OCI-LY1 (cell line): ENCODE measurements at regions not wholly inside any gene's neighbourhood (a gene's known extent, or its start where the extent isn't known, plus 50 kb on each side); places are given as distances from the start of the nearest gene placed in this dataset.

Experiments used
- H2AFZ ChIP-seq: fragments of 200-600 bp; sonication (generic), shearing (Covaris generic); 2 replicates; pipeline ENCODE4 v1.6.0; 2014; ENCODE audit warnings: antibody characterized with exemption, mild to moderate bottlenecking, low read length
- H3F3A ChIP-seq: fragments of 200-600 bp; sonication (generic), shearing (Covaris generic); 2 replicates; pipeline ENCODE4 v1.6.0; 2014; ENCODE audit warnings: mild to moderate bottlenecking, antibody characterized with exemption, low read length, moderate library complexity; ENCODE audit not compliant: insufficient read depth
- H3K27ac ChIP-seq: fragments of 200-600 bp; sonication (generic); 2 replicates; pipeline ENCODE4 v1.5.1; 2014; ENCODE audit warnings: low read length, mixed run types, mild to moderate bottlenecking, low read depth; ENCODE audit not compliant: poor library complexity, severe bottlenecking
- H3K27me3 ChIP-seq: fragments of 200-600 bp; sonication (generic); 2 replicates; pipeline ENCODE4 v1.6.0; 2014; ENCODE audit warnings: antibody characterized with exemption, mild to moderate bottlenecking, low read length, moderate library complexity; ENCODE audit not compliant: insufficient read depth
- H3K36me3 ChIP-seq: fragments of 200-600 bp; sonication (generic); 2 replicates; pipeline ENCODE4 v1.6.1; 2014; ENCODE audit warnings: mild to moderate bottlenecking, antibody characterized with exemption, low read length, moderate library complexity, mixed read lengths; ENCODE audit not compliant: insufficient read depth
- H3K4me1 ChIP-seq: fragments of 200-600 bp; sonication (generic); 2 replicates; pipeline ENCODE4 v1.5.1; 2014; ENCODE audit warnings: mild to moderate bottlenecking, low read length, moderate library complexity; ENCODE audit not compliant: insufficient read depth, severe bottlenecking
- H3K4me2 ChIP-seq: fragments of 200-600 bp; sonication (generic), shearing (Covaris generic); 2 replicates; pipeline ENCODE4 v1.6.1; 2014; ENCODE audit warnings: low read length
- H3K4me3 ChIP-seq: fragments of 200-600 bp; sonication (generic); 2 replicates; pipeline ENCODE4 v1.5.1; 2014; ENCODE audit warnings: low read length, low read depth, mild to moderate bottlenecking, mixed read lengths; ENCODE audit not compliant: poor library complexity, severe bottlenecking
- H3K79me2 ChIP-seq: fragments of 200-600 bp; shearing (Covaris generic); 2 replicates; pipeline ENCODE4 v1.6.1; 2016; ENCODE audit warnings: mixed run types, low read length, mixed read lengths; ENCODE audit not compliant: insufficient read depth
- H3K9ac ChIP-seq: fragments of 200-600 bp; sonication (generic), shearing (Covaris generic); 2 replicates; pipeline ENCODE4 v1.6.1; 2014; ENCODE audit warnings: mild to moderate bottlenecking, low read length, mixed read lengths
- H3K9me2 ChIP-seq: fragments of 200-600 bp; sonication (generic), shearing (Covaris generic); 2 replicates; pipeline ENCODE4 v1.6.1; 2014; ENCODE audit warnings: low read depth, mild to moderate bottlenecking, low read length, mixed read lengths
- H3K9me3 ChIP-seq: fragments of 200-600 bp; shearing (Covaris generic); 2 replicates; pipeline ENCODE4 v1.6.1; 2014; ENCODE audit warnings: low read length, mixed read lengths
- H4K20me1 ChIP-seq: fragments of 200-600 bp; sonication (generic), shearing (Covaris generic); 2 replicates; pipeline ENCODE4 v1.6.0; 2016; ENCODE audit warnings: mild to moderate bottlenecking, low read length; ENCODE audit not compliant: insufficient read depth
- CTCF ChIP-seq: fragments of 200-600 bp; sonication (generic), shearing (Covaris generic); IDR thresholded peaks from 2 replicates; pipeline ENCODE4 v1.5.1; 2017; ENCODE audit warnings: mild to moderate bottlenecking, antibody characterized with exemption, low read length, moderate library complexity, mixed read lengths
- EZH2 ChIP-seq: fragments of 200-600 bp; sonication (generic), shearing (Covaris generic); IDR thresholded peaks from 2 replicates; pipeline ENCODE4 v1.8.0; 2017; ENCODE audit warnings: borderline replicate concordance, mixed run types, mild to moderate bottlenecking, antibody characterized with exemption, low read length, moderate library complexity, mixed read lengths

- no peak overlapping the region for H3K4me3 ChIP-seq
- peaks cover 9% of the 10 kb centered on the region for H3K27me3 ChIP-seq
- no peaks in the 10 kb centered on the region for H3K79me2 ChIP-seq
- H3K4me1 ChIP-seq, result no peaks in the 10 kb centered on the region
- H3K9me3 ChIP-seq, result no peaks in the 10 kb centered on the region
- H3K9me2 ChIP-seq, result no peaks in the 10 kb centered on the region
- H3K4me2 ChIP-seq, result no peak overlapping the region
- no peak overlapping the region for H3K9ac ChIP-seq
- H3F3A ChIP-seq, result no peaks in the 10 kb centered on the region
- H3K36me3 ChIP-seq, result no peaks in the 10 kb centered on the region; the same call in 1 of the 2 replicates
- H2AFZ ChIP-seq, result no peak overlapping the region
- H4K20me1 ChIP-seq, result no peaks in the 10 kb centered on the region
- no peak overlapping the region for H3K27ac ChIP-seq
- TF ChIP-seq CTCF (no peak), EZH2 (no peak)
Observed at GRCh38 chr2:9708683-9709538, 78.1 kb upstream of the YWHAQ start.

- TF ChIP-seq CTCF (no peak), EZH2 (no peak)
- Histone ChIP-seq H3K4me1 (no peaks in the 10 kb centered on the region), H3K79me2 (no peaks in the 10 kb centered on the region), H3F3A (no peaks in the 10 kb centered on the region), H3K36me3 (no peaks in the 10 kb centered on the region; the same call in 1 of the 2 replicates), H3K9me2 (no peaks in the 10 kb centered on the region), H3K4me3 (no peak overlapping the region), H2AFZ (no peak overlapping the region), H3K9me3 (no peaks in the 10 kb centered on the region), H3K4me2 (no peak overlapping the region), H3K27ac (no peak overlapping the region), H3K9ac (no peak overlapping the region), H4K20me1 (no peaks in the 10 kb centered on the region), H3K27me3 (peaks cover 9% of the 10 kb centered on the region)
Observed at GRCh38 chr2:9709539-9710285, 78.9 kb upstream of the YWHAQ start.

GRCh38 chr2:9710311-9710710 lies 79.5 kb upstream of the YWHAQ start:
- Histone ChIP-seq H3K4me3 (no peak overlapping the region), H4K20me1 (no peaks in the 10 kb centered on the region), H3K9me2 (no peaks in the 10 kb centered on the region), H3F3A (no peaks in the 10 kb centered on the region), H3K27me3 (peaks cover 9% of the 10 kb centered on the region), H3K27ac (no peak overlapping the region), H3K79me2 (no peaks in the 10 kb centered on the region), H3K9me3 (no peaks in the 10 kb centered on the region), H3K36me3 (no peaks in the 10 kb centered on the region; the same call in 1 of the 2 replicates), H2AFZ (no peak overlapping the region), H3K4me2 (no peak overlapping the region), H3K9ac (no peak overlapping the region), H3K4me1 (no peaks in the 10 kb centered on the region)
- TF ChIP-seq EZH2 (no peak), CTCF (no peak)
